HUES48 (cell line): ENCODE measurements at regions not wholly inside any gene's neighbourhood (a gene's known extent, or its start where the extent isn't known, plus 50 kb on each side); places are given as distances from the start of the nearest gene placed in this dataset.
"Not testable (repeated sequence)": the region's sequence is repeated elsewhere in the genome, so short reads cannot be mapped to it uniquely, and the experiment has no call there.

ENCODE experiments used
- H3K27ac ChIP-seq: one replicate; pipeline ENCODE4 v1.7.0; 2013; ENCODE audit warnings: low read depth, low read length, inconsistent platforms
- H3K27me3 ChIP-seq: 2 replicates; pipeline ENCODE4 v1.6.1; 2013; ENCODE audit warnings: mild to moderate bottlenecking, low read length; ENCODE audit not compliant: control insufficient read depth, insufficient read depth
- H3K36me3 ChIP-seq: 2 replicates; pipeline ENCODE4 v1.6.1; 2013; ENCODE audit warnings: low read length; ENCODE audit not compliant: control insufficient read depth, insufficient read depth
- H3K4me1 ChIP-seq: 2 replicates; pipeline ENCODE4 v1.6.1; 2013; ENCODE audit warnings: mild to moderate bottlenecking, low read length; ENCODE audit not compliant: control insufficient read depth, insufficient read depth
- H3K4me3 ChIP-seq: 2 replicates; pipeline ENCODE4 v1.5.1; 2013; ENCODE audit warnings: mild to moderate bottlenecking, low read depth, low read length
- H3K9ac ChIP-seq: 2 replicates; pipeline ENCODE4 v1.6.1; 2013; ENCODE audit warnings: mild to moderate bottlenecking, low read depth, low read length, moderate library complexity
- H3K9me3 ChIP-seq: 2 replicates; pipeline ENCODE4 v1.6.1; 2013; ENCODE audit warnings: low read length; ENCODE audit not compliant: control insufficient read depth, insufficient read depth

GRCh38 chr12:125332900-125333299 lies 267.7 kb downstream of the AACS start:
- Histone ChIP-seq H3K27ac (no peak overlapping the region), H3K36me3 (no peaks in the 10 kb centered on the region), H3K9ac (no peak overlapping the region), H3K27me3 (no peaks in the 10 kb centered on the region), H3K9me3 (peaks cover 6% of the 10 kb centered on the region), H3K4me3 (no peak overlapping the region), H3K4me1 (peaks cover 33% of the 10 kb centered on the region)

DNA sequence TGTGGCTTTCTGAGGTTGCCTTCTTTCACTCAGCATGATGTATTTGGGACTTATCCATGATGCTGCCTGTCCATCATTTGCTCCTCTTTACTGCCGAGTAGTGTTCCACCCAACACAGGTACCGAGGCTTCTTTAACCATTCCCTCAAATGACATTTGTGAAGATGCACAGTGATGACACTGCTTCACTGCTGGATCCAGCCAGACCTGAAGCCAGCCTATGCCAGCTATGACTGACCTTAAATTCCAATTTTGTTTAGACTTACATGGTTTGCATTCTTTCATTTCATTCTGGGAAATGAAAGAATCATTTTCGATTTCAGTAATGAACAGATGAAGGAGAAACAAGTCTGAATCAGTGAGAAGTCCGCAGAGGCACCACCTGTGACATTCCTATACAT lies 271.0 kb downstream of the AACS start:
- H3K4me3 ChIP-seq = no peak overlapping the region
- H3K27ac ChIP-seq = no peak overlapping the region
- no peak overlapping the region for H3K9ac ChIP-seq
- no peaks in the 10 kb centered on the region for H3K9me3 ChIP-seq
- no peaks in the 10 kb centered on the region for H3K36me3 ChIP-seq
- no peaks in the 10 kb centered on the region for H3K27me3 ChIP-seq
- H3K4me1 ChIP-seq = peaks cover 13% of the 10 kb centered on the region; the same call in 1 of the 2 replicates

DNA sequence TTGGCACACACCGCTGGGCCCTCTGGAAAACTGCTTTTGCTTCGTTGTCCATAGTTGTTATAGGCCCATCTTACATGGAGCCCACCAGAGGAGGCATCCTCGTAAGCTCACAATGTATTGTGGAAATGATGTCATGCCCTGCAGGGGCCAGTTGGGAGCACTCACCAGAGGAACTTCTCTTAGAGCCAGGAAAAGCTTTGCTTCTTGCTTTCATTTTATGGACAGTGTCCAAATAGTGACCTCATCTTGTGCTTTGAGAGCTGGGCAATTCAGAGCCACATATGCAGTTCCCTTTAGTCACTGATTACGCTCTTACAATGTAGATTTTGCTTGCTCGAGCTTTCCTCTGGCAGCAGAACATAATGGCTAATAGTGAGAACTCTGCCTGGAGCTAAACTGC lies 275.6 kb downstream of the AACS start:
- Histone ChIP-seq H3K4me1 (peaks cover 4% of the 10 kb centered on the region), H3K9me3 (no peaks in the 10 kb centered on the region), H3K9ac (no peak overlapping the region), H3K27ac (no peak overlapping the region), H3K36me3 (no peaks in the 10 kb centered on the region), H3K4me3 (no peak overlapping the region), H3K27me3 (no peaks in the 10 kb centered on the region)

- no peaks in the 10 kb centered on the region for H3K27me3 ChIP-seq
- H3K27ac ChIP-seq = no peak overlapping the region
- peaks cover 10% of the 10 kb centered on the region for H3K4me1 ChIP-seq
- no peaks in the 10 kb centered on the region for H3K9me3 ChIP-seq
- H3K9ac ChIP-seq = no peak overlapping the region
- H3K4me3 ChIP-seq = no peak overlapping the region
- no peaks in the 10 kb centered on the region for H3K36me3 ChIP-seq
These were observed 276.2 kb downstream of the AACS start for GRCh38 chr12:125341422-125341821.

DNA sequence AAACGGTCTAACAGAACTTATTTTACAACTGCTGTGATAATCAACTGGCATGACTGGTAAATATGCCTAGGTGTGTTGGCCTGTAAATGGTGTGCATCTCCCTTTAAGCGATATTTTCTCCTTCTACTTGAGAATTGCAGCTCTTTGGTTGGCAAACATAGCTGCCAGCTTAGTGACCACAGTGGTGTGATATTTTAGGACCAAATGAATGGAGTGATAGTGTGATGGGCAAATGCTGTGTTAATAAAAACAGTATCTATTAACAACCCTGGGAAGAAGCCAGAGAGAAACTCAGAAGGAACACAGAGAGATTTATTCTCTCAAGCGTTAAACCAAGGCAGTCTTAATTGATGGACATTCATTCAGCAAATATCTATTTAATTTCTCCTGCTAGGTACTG lies 278.4 kb downstream of the AACS start:
- Histone ChIP-seq H3K27me3 (no peaks in the 10 kb centered on the region), H3K9ac (no peak overlapping the region), H3K4me1 (peaks cover 22% of the 10 kb centered on the region), H3K4me3 (no peak overlapping the region), H3K36me3 (no peaks in the 10 kb centered on the region), H3K27ac (no peak overlapping the region), H3K9me3 (no peaks in the 10 kb centered on the region)

GRCh38 chr12:125346362-125346761 lies 281.1 kb downstream of the AACS start:
- H3K27ac ChIP-seq = peak overlapping the region; percentile 63
- no peaks in the 10 kb centered on the region for H3K27me3 ChIP-seq
- peaks cover 12% of the 10 kb centered on the region; the same call in 1 of the 2 replicates for H3K36me3 ChIP-seq
- peak overlapping the region; percentile 15; the same call in 1 of the 2 replicates for H3K4me3 ChIP-seq
- H3K4me1 ChIP-seq = peaks cover 22% of the 10 kb centered on the region
- H3K9ac ChIP-seq = no peak overlapping the region
- H3K9me3 ChIP-seq = no peaks in the 10 kb centered on the region

- Histone ChIP-seq H3K36me3 (peaks cover 19% of the 10 kb centered on the region; the same call in 1 of the 2 replicates), H3K4me3 (no peak overlapping the region), H3K27me3 (no peaks in the 10 kb centered on the region), H3K4me1 (peaks cover 8% of the 10 kb centered on the region), H3K27ac (no peak overlapping the region), H3K9me3 (peaks cover 5% of the 10 kb centered on the region; the same call in 1 of the 2 replicates), H3K9ac (no peak overlapping the region)
These were observed 286.6 kb downstream of the AACS start for GRCh38 chr12:125351788-125352187.

DNA sequence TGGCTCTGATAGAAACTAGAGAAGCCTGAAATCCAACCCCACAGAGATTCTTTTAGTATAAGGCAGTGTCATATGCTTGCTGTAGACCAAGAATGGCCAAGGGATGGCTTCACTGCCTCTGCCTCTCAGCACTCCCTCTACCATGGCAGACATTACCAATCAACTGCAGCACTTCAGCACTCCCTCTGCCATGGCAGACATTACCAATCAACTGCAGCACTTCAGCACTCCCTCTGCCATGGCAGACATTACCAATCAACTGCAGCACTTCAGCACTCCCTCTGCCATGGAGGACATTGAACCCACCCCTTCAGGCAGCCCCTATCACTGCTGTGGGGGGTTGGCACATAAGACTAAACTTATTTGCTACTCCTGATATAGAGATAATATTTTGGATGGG lies 287.8 kb downstream of the AACS start:
- not testable (repeated sequence) for H3K4me1 ChIP-seq, H3K9me3 ChIP-seq, H3K9ac ChIP-seq, H3K27ac ChIP-seq, H3K4me3 ChIP-seq, H3K27me3 ChIP-seq
- peaks cover 19% of the 10 kb centered on the region; the same call in 1 of the 2 replicates for H3K36me3 ChIP-seq

DNA sequence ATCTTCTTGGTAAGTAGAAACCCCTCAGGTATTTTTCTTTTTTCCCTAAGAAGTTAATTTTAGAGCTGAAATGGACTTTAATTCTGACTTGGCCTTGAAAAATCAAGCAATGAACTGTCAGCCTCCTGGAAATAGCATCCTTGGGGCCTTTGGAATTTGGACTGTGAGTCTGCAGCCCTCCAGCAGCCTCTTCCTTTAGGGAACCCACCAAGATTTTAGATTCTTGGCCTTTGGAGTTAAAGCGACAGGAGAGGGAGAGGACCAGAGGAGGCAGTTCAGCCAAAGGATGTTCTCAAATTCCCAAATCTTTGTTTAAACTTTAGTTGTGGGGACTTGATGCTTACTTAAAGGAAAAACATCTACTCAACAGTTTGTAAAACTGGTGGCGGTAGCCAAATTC lies 288.6 kb downstream of the AACS start:
- no peaks in the 10 kb centered on the region for H3K27me3 ChIP-seq
- H3K9me3 ChIP-seq = peaks cover 5% of the 10 kb centered on the region; the same call in 1 of the 2 replicates

GRCh38 chr12:125355614-125356013 lies 290.4 kb downstream of the AACS start:
- H3K27ac ChIP-seq = no peak overlapping the region
- 0 out of 2 replicates have a peak, but pooled peaks cover 7% of the 10 kb centered on the region for H3K36me3 ChIP-seq
- H3K4me3 ChIP-seq = no peak overlapping the region
- H3K9ac ChIP-seq = no peak overlapping the region
- H3K9me3 ChIP-seq = peaks cover 5% of the 10 kb centered on the region; the same call in 1 of the 2 replicates
- no peaks in the 10 kb centered on the region for H3K4me1 ChIP-seq
- H3K27me3 ChIP-seq = no peaks in the 10 kb centered on the region

More for the DNA sequence above, 288.6 kb downstream of the AACS start:
- Histone ChIP-seq H3K36me3 (peaks cover 19% of the 10 kb centered on the region; the same call in 1 of the 2 replicates), H3K27ac (no peak overlapping the region), H3K4me3 (no peak overlapping the region), H3K9ac (no peak overlapping the region), H3K4me1 (no peaks in the 10 kb centered on the region)

DNA sequence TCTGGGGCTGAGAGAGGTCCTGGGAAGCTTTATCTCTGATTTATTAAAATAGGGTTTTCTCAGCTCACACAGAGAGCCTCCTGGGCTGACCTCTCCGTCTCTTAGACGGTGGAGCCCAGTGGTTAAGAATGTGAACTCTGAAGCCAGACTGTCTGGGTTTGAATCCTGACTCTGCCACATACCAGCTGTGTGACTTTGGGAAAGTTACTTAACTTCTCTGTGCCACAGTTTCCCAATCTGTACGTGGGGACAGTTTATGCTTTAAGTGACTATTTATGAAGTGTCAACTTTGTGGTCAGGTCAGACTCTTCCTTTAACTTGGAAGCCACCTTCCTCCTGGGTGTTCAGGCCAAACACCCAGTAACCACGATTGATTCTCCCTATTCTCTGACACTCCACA lies 290.9 kb downstream of the AACS start:
- H3K4me1 ChIP-seq = no peaks in the 10 kb centered on the region
- peaks cover 5% of the 10 kb centered on the region; the same call in 1 of the 2 replicates for H3K9me3 ChIP-seq
- H3K27ac ChIP-seq = no peak overlapping the region
- no peak overlapping the region for H3K9ac ChIP-seq
- no peaks in the 10 kb centered on the region for H3K27me3 ChIP-seq
- H3K4me3 ChIP-seq = no peak overlapping the region
- 0 out of 2 replicates have a peak, but pooled peaks cover 7% of the 10 kb centered on the region for H3K36me3 ChIP-seq
